Fibroblast of skin of right quadriceps (primary cell): ENCODE measurements at regions not wholly inside any gene's neighbourhood (a gene's known extent, or its start where the extent isn't known, plus 50 kb on each side); places are given as distances from the start of the nearest gene placed in this dataset.

Experiments used
- DNase-seq: peaks from one replicate; pipeline ENCODE4 v3.0.0-alpha.2; 2013

DNA sequence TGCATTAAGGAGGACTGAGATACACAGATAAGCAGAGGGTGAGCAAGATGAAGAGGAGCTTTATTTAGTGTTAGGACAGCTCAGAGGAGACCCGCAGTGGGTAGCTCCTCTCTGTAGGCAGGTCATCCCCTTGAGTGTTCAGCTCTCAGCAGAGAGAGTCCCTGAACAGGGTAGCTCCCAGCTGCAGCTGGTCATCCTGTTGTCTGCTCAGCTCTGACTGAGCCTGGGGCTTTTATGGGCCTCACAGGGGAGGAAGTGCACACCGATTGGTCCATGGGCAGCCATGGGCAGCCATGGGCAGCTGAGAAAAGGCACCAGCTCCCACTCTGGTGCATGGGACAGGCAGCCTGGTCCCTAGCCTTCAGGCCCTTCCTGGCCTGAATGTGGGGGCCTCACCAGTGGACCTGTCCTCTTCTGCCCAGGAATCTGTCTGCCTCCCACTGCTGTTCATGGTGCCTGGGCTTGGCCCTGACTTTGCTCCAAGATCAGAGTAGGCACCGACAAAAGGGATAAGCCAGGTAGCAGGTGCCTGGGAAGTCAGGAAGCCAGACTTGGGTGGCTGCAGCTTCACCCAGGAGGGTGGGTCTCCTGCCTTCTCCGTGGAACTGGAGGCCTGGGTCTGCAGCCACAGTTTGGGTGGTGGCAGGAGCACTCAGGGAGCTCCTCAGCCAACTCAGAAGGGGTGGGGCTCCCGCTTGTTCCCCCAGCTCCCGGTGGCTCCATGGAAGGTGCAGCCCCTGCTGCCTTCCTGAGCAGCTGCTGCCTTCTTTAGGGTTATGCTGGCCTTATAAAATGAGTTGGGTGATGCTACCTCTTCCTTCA, 54.7 kb downstream of the MYEOV start:
- DNase-seq: no peak

DNA sequence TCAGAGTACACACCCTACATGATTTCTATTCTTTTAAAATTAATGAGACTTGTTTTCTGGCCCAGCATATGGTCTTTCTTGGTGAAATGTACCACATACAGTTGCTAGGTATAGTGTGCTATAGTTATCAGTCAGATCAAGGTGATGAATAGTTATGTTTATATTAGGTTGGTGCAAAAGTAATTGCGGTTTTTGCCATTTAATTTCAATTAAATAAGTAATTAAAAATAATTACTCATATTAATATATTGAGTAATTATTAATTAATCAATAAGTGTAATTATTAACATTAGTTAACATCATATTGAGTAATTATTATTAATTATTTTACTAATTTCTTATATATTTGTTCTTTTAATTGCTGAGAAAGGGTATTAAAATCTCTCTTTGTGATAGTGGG, 56.1 kb downstream of the MYEOV start:
- no peak for DNase-seq

DNA sequence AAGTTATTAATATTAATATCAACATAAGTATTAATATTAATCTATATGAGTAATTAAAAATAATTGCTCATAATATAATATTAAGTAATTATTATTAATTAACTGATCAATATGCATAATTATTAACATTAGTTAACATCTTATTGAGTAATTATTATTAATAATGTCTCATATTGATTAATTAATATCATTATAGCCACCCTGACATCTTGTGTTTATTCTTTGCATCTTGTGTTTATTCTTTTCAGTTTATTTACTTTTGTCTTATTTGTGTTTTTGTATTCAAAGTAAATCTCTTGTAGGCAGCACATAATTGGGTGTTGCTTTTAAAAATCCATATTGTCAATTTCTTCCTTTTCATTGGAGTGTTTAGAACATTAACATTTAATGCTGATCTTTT, 56.6 kb downstream of the MYEOV start:
- no peak for DNase-seq

DNA sequence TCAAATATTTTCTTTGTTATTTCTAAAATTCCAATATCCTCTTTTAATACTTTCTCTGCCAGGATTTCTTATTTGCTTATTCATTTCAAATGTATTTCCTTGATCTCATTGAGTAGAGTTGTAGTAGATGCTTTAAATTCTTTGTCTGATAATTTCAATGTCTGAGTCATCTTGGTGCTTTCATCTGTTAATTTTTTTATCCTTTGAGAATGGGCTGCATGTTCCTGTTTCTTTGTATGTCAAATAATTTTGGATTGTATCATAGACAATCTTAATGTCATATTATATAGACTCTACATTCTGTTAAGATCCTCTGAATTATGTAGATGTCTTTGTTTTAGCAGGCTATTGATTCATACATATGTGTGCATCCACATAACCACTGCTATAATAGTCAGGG, 57.5 kb downstream of the MYEOV start:
- peak; percentile 89 for DNase-seq

GRCh38 chr11:69352166-69352565, 58.2 kb downstream of the MYEOV start:
- DNase-seq: no peak

DNA sequence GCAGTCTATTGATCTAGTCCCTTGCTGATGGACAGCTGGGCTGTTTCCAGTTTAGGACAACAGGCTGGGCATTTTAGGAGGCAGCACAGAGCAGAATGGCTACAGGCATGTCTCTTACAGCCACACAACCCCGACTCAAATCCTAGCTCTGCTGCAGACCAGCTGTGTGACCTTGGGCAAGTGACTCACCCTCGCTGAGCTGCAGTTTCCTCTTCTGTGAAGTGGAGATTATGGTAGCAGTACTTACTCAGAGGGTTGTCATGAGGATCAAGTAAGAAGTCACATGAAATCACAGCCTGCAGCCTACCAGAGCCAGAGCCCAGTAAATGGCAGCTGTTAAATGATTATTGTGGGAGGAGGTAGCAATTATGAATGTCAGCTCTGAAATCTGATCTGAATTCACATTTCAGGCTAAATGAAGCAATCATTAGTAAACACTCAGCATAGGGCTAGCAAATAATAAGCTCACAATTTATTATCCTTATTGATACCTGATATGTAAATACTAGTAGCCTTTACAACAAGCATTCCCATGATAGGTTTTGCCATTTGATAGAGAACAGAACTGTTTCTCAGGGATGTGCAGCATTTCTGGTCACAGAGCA, 58.9 kb downstream of the MYEOV start:
- DNase-seq: peak; percentile 92

- DNase-seq: peak; percentile 59
Observed at GRCh38 chr11:69353696-69354544, 60.0 kb downstream of the MYEOV start.

DNA sequence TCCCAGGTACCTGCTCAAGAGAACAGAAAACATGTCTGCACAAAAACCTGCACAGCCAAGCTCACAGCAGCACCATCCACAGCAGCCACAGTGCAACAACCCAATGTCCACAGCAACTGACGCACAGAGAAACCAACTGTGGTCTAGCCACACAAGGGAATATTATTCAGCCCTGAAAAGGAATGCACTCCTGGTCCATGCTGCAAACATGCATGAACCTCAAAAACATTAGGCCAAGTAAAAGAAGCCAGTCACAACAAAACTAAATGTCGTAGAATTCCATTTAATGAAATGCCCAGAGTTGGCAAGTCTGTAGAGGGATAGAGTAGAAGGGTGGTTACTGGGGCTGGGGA, 60.6 kb downstream of the MYEOV start:
- DNase-seq: no peak

GRCh38 chr11:69355346-69355940, 61.5 kb downstream of the MYEOV start:
- DNase-seq: no peak

DNA sequence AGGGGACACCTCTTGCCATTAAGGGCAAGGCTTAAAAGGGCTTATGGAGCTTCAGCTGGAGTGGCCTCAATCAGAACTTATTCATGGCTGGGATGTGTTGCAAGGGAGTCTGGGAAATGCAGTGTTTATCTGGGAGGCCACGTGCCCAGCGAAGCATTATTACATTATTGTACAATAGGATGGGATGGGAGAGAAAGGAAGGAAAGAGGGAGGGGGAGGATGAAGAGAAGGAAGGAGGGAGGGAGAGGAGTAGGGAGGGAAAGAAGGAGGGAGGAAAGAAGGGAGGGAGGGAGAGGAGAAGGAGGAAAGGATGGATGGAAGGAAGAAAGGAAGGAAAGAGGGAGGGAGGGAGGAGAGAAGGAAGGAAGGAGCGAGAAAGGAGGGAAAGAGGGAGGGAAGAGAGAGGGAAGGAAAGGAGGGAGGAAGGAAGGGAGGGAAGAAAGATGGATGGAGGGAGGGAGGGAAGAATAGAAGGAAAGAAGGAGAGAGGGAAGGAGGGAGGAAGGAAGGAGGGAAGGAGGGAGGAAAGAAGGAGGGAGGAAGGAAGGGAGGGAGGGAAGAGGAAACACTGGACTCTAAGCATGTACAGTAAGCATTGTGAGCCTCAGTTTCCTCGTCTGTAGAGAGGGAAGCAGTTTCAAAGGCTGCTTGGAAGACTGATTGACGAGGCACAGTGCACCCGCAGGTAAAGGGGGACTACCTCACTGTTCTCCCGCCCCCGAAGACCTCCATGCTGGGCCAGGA, 62.2 kb downstream of the MYEOV start:
- no peak for DNase-seq

DNA sequence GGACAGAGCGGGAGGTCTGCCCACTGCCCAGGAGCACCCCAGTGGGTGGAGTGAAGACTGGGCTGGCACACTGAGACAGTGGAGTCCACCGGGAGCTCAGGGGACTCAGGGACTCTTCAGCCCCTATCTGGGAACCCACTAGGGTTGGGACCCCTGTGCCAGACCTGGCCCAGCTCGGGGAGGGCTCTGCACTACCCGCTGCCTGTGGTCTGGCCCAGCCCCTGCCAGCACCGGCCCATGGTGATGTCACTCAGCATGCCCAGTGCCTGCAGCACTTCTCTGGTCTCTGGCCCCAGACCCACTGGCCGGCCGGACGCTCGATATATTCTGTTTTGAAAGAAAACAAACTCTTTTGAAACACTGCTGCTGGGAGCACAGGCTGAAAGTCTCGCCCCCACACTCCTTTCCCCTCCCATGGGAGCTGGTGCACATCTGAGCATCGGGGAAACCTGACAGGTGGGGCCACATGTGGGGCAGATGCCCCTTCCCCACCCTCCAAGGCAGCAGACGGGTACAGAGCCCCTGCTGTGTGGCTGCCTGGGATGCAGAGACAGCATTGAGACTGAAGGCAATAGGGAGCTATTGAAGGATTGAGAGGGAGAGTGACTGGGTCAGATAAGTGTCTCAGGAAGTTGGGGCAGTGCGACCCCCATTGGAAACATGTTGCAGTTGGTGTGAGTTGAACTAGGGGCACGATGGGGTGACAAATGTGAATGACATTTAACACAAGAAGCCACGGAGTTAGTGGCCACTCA, 62.9 kb downstream of the MYEOV start:
- DNase-seq: no peak

DNA sequence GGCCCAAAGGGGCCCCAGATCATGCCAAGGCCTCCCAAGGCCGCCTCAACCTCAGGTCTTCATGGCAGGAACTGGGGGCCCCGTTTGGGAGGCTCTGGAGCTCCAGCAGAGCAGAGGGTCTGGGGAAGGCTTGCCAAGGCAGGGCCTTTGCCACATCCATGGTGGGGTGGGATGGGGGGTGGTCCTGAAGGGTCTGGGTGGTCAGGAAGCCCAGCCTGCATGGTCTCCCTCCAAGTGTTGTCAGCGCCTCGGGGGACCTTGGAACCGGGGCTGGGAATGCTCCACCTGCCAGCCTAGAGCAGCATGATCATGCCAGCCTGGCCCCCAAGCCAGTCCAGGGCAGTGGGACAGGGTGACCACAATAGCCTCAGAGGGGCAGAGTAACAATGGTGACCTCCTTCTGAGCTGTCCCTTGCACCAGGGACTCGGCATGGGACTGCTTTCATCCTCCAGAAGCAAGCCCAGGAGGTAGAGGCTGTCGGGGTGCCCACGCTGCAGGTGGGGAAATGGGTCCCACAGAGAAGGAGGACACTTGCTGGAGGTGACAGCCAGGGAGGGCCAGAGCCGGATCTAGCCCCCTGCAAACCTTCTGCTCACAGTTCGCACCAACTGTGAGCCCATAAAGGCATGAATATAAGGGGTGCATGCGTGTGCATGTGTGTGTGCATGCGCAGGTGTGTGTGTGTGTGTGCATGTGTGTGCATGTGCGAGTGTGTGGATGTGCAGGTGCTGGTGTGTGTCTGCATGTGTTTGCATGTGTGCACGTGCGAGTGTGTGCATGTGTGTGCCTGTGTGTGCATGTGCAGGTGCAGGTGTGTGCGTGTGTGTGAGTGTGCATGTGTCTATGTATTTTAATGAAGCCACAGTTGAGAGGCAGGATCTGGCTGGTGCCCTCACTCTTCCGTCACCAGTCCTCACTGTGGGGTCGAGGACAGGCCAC, 63.8 kb downstream of the MYEOV start:
- no peak for DNase-seq

GRCh38 chr11:69358398-69359020, 64.6 kb downstream of the MYEOV start:
- DNase-seq: no peak

GRCh38 chr11:69359735-69360480, 66.0 kb downstream of the MYEOV start:
- DNase-seq: peak; percentile 8

GRCh38 chr11:69360606-69361005, 66.7 kb downstream of the MYEOV start:
- no peak for DNase-seq

- DNase-seq: no peak
Observed at GRCh38 chr11:69361048-69361447, 67.1 kb downstream of the MYEOV start.

GRCh38 chr11:69361466-69361865, 67.5 kb downstream of the MYEOV start:
- no peak for DNase-seq

GRCh38 chr11:69362315-69362714, 68.4 kb downstream of the MYEOV start:
- no peak for DNase-seq

GRCh38 chr11:69364921-69365320, 71.0 kb downstream of the MYEOV start:
- DNase-seq: peak; percentile 52
